ENCODE measurements at regions not wholly inside any gene's neighbourhood (a gene's known extent, or its start where the extent isn't known, plus 50 kb on each side); places are given as distances from the start of the nearest gene placed in this dataset.
"Not testable (repeated sequence)": the region's sequence is repeated elsewhere in the genome, so short reads cannot be mapped to it uniquely, and the experiment has no call there.

DNA sequence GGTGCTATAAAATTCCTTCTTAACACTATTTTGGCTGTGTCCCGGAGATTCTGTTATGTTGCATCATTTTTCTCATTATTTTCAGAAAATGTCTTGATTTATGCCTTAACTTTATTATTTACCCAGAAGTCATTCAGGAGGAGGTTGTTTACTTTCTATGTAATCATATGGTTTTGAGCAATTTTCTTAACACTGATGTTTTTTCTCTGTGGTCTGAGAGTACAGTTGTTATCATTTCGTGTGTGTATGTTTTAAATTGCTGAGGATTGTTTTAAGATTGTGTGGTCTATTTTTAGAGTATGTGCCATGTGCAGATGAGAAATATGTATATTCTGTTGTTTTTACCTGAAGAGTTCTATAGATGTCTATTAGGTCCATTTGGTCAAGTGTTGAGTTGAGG, 498.1 kb upstream of the ZNF608 start:
- Histone ChIP-seq H3K4me3 (no peak overlapping the region), H3K9me3 (replicated peaks in 1 of 3) (peaks cover 0 to 4% (median 0%) of the 10 kb centered on the region in 3 donors), H3K27ac (no peak overlapping the region), H3K4me1 (replicated peaks in 1 of 2) (no peaks in the 10 kb centered on the region), H3K36me3 (replicated peaks in 1 of 2) (no peaks in the 10 kb centered on the region), H3K27me3 (no peaks in the 10 kb centered on the region)
- no peak for TF ChIP-seq POLR2A (IDR thresholded peaks at IDR 0.05)
- TF ChIP-seq, protein P1, sequence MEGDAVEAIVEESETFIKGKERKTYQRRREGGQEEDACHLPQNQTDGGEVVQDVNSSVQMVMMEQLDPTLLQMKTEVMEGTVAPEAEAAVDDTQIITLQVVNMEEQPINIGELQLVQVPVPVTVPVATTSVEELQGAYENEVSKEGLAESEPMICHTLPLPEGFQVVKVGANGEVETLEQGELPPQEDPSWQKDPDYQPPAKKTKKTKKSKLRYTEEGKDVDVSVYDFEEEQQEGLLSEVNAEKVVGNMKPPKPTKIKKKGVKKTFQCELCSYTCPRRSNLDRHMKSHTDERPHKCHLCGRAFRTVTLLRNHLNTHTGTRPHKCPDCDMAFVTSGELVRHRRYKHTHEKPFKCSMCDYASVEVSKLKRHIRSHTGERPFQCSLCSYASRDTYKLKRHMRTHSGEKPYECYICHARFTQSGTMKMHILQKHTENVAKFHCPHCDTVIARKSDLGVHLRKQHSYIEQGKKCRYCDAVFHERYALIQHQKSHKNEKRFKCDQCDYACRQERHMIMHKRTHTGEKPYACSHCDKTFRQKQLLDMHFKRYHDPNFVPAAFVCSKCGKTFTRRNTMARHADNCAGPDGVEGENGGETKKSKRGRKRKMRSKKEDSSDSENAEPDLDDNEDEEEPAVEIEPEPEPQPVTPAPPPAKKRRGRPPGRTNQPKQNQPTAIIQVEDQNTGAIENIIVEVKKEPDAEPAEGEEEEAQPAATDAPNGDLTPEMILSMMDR (IDR thresholded peaks at IDR 0.05): no peak
- DNase-seq: no peak
- 84 to 95% (median 86%) methylated on average over 2 of the region's 2 CpGs for WGBS, 4 donors
- intact Hi-C loops (cut with DNase I): no loop called here

DNA sequence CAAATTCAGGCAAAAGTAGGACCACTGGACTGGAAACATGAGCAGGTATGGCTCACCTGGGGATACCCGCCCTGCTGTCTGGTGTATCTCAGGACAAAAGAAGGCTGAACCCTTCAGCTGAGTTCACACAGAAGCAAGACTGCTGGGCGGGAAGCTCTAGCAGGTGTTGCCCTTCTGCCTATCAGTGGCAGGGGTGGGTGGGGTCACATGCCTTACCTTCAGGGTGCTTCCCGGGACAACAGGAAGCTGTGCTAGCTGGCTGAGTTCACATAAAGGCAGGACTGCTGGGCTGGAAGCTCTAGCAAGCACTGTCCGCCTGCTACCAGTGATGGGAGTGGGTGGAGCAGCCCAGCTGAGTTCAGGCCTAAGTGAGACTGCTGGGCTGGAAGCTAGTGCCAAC, 498.8 kb upstream of the ZNF608 start:
- Histone ChIP-seq H3K4me3 (no peak overlapping the region), H3K27ac (no peak overlapping the region), H3K27me3 (no peaks in the 10 kb centered on the region), H3K36me3 (replicated peaks in 1 of 2) (no peaks in the 10 kb centered on the region), H3K4me1 (replicated peaks in 1 of 2) (no peaks in the 10 kb centered on the region), H3K9me3 (replicated peaks in 1 of 3) (peaks cover 0 to 4% (median 0%) of the 10 kb centered on the region in 3 donors)
- intact Hi-C loops (cut with DNase I): no loop called here
- TF ChIP-seq POLR2A (IDR thresholded peaks at IDR 0.05): no peak
- TF ChIP-seq, protein P1 (IDR thresholded peaks at IDR 0.05): no peak
- WGBS, 4 donors: 71 to 91% (median 87%) methylated on average over 4 of the region's 4 CpGs
- DNase-seq: no peak

DNA sequence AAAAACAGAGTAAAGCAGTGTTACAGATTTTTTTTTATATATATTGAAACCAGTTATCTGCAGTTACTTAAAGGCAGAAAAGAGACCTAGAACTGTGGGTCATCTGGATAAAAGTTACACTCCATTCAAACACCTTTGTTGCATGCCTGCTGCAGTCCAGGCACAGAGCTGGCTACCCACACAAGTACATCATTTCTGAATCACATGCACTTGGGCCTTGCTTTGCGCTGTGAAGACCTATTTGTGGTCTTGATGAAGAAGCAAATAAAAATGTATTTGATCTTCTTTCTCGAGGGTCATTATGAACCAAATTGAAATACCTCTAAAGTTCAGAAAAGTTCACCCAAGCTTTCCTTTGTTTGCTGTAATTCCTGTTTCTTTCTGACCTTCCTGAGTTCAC, 503.0 kb upstream of the ZNF608 start:
- TF ChIP-seq POLR2A (IDR thresholded peaks at IDR 0.05): no peak
- TF ChIP-seq, protein P1 (IDR thresholded peaks at IDR 0.05): no peak
- Histone ChIP-seq H3K4me3 (no peak overlapping the region), H3K9me3 (replicated peaks in 1 of 3) (no peaks in the 10 kb centered on the region), H3K27ac (no peak overlapping the region), H3K4me1 (replicated peaks in 1 of 2) (no peaks in the 10 kb centered on the region), H3K27me3 (no peaks in the 10 kb centered on the region), H3K36me3 (replicated peaks in 1 of 2) (no peaks in the 10 kb centered on the region)
- no peak for DNase-seq
- intact Hi-C loops (cut with DNase I): no loop called here
- 69 to 78% (median 75%) methylated on average over 2 of the region's 2 CpGs for WGBS, 4 donors

DNA sequence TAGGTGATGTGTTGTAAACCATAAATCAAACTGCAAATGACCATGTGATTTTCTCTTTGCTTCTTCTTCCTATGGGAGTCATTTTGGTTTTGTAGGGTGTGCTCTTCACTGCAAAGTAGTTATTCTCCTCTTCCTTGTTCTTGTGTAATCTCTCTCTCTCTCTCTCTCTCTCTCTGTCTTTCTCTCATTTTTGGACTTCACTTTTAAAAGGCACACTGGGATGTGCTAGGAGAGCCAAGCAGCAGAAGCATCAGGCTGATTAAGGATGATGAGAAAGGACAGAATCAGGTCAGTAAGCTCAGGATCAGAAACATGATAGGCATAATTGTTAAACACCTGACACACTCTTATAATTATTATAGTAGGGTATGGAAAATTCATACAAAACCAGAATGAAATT, 505.3 kb upstream of the ZNF608 start:
- no peaks in the 10 kb centered on the region for H3K36me3 ChIP-seq (replicated peaks in 1 of 2)
- H3K27me3 ChIP-seq: no peaks in the 10 kb centered on the region
- intact Hi-C loops (cut with DNase I): no loop called here
- H3K27ac ChIP-seq: no peak overlapping the region
- H3K4me3 ChIP-seq: no peak overlapping the region
- H3K4me1 ChIP-seq (replicated peaks in 1 of 2): no peaks in the 10 kb centered on the region
- no peaks in the 10 kb centered on the region for H3K9me3 ChIP-seq (replicated peaks in 1 of 3)
- TF ChIP-seq, protein P1 (IDR thresholded peaks at IDR 0.05): no peak
- TF ChIP-seq POLR2A (IDR thresholded peaks at IDR 0.05): no peak
- no peak for DNase-seq

DNA sequence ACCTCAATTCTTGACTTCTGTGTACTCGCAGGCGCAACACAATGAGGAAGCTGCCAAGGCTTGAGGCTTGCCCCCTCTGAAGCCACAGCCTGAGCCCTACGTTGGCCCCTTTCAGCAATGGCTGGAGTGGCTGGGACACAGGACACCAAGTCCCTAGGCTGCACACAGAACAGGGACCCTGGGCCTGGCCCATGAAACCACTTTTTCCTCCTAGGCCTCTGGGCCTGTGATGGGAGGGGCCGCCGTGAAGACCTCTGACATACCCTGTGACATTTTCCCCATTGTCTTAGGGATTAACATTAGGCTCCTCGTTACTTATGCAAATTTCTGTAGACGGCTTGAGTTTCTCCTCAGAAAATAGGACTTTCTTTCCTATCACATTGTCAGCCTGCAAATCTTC, 507.2 kb upstream of the ZNF608 start:
- 85 to 96% (median 94%) methylated on average over 6 to 7 of the region's 7 CpGs for WGBS, 4 donors
- DNase-seq; H3K9me3 ChIP-seq (replicated peaks in 1 of 3); H3K36me3 ChIP-seq (replicated peaks in 1 of 2); H3K4me3 ChIP-seq; H3K4me1 ChIP-seq (replicated peaks in 1 of 2); intact Hi-C loops (cut with DNase I); H3K27me3 ChIP-seq; H3K27ac ChIP-seq: not testable (repeated sequence)
